GM23248 (cell line): ENCODE measurements at regions not wholly inside any gene's neighbourhood (a gene's known extent, or its start where the extent isn't known, plus 50 kb on each side); places are given as distances from the start of the nearest gene placed in this dataset.

Experiments used
- DNase-seq: peaks from one replicate; pipeline ENCODE4 v3.0.0-alpha.2; 2015
- H2AFZ ChIP-seq: fragments of 200-600 bp; sonication (generic); 2 replicates; pipeline ENCODE4 v1.6.1; 2016; ENCODE audit warnings: antibody characterized with exemption
- H3F3A ChIP-seq: fragments of 200-600 bp; sonication (generic); 2 replicates; pipeline ENCODE4 v1.6.1; 2016; ENCODE audit warnings: mild to moderate bottlenecking, antibody characterized with exemption, mixed run types; ENCODE audit not compliant: insufficient read depth
- H3K27ac ChIP-seq: fragments of 200-600 bp; sonication (generic); 2 replicates; pipeline ENCODE4 v1.5.1; 2016; ENCODE audit warnings: mild to moderate bottlenecking
- H3K27me3 ChIP-seq: fragments of 200-600 bp; sonication (generic); replicated peaks from 2 replicates; pipeline ENCODE4 v1.6.1; 2016; ENCODE audit warnings: mild to moderate bottlenecking; ENCODE audit not compliant: insufficient read depth
- H3K36me3 ChIP-seq: fragments of 200-600 bp; sonication (generic); 2 replicates; pipeline ENCODE4 v1.6.1; 2016; ENCODE audit warnings: low read depth, mild to moderate bottlenecking
- H3K4me1 ChIP-seq: fragments of 200-600 bp; sonication (generic); 2 replicates; pipeline ENCODE4 v1.6.1; 2016; ENCODE audit warnings: mild to moderate bottlenecking; ENCODE audit not compliant: insufficient read depth
- H3K4me2 ChIP-seq: fragments of 200-600 bp; sonication (generic); one replicate; pipeline ENCODE4 v1.6.1; 2016; ENCODE audit warnings: mild to moderate bottlenecking; ENCODE audit not compliant: unreplicated experiment
- H3K4me3 ChIP-seq: fragments of 200-600 bp; sonication (generic); 2 replicates; pipeline ENCODE4 v1.5.1; 2016; ENCODE audit warnings: mild to moderate bottlenecking
- H3K79me2 ChIP-seq: fragments of 200-600 bp; sonication (generic); 2 replicates; pipeline ENCODE4 v1.6.1; 2016; ENCODE audit warnings: mild to moderate bottlenecking; ENCODE audit not compliant: insufficient read depth
- H3K9ac ChIP-seq: fragments of 200-600 bp; sonication (generic); 2 replicates; pipeline ENCODE4 v1.6.1; 2016; ENCODE audit warnings: mild to moderate bottlenecking
- H3K9me2 ChIP-seq: fragments of 200-600 bp; sonication (generic); 2 replicates; pipeline ENCODE4 v1.6.1; 2016; ENCODE audit warnings: mixed run types, mild to moderate bottlenecking, moderate library complexity; ENCODE audit not compliant: insufficient read depth
- H3K9me3 ChIP-seq: fragments of 200-600 bp; sonication (generic); one replicate; pipeline ENCODE4 v1.6.1; 2017; ENCODE audit warnings: low read depth
- H4K20me1 ChIP-seq: fragments of 200-600 bp; sonication (generic); 2 replicates; pipeline ENCODE4 v1.6.0; 2016; ENCODE audit not compliant: insufficient read depth
- EZH2 ChIP-seq: fragments of 200-600 bp; sonication (generic); IDR thresholded peaks from 2 replicates; pipeline ENCODE4 v1.6.1; 2018; ENCODE audit warnings: antibody characterized with exemption, mild to moderate bottlenecking; ENCODE audit not compliant: insufficient read depth, poor library complexity, severe bottlenecking
- EZH2phosphoT487 ChIP-seq: fragments of 200-600 bp; sonication (generic); IDR thresholded peaks from 2 replicates; pipeline ENCODE4 v1.6.1; 2018; ENCODE audit warnings: antibody characterized with exemption, moderate library complexity, mild to moderate bottlenecking, low read depth; ENCODE audit not compliant: insufficient read depth
- WGBS, 2 experiments: methylation state at CpG; one replicate each; pipeline ENCODE4 v1.1.6; 2015 to 2017; ENCODE audit warnings: low lambda C conversion rate in 2 of 2, low coverage in 1 of 2; ENCODE audit errors: missing lambda C conversion rate in 2 of 2; 5-methylcytosine and 5-hydroxymethylcytosine counted together
- in situ Hi-C: fragments of 300-500 bp; cut with MboI; formaldehyde crosslinking; loops from 2 replicates; pipeline ENCODE4 v1.15.0; 2020

DNA sequence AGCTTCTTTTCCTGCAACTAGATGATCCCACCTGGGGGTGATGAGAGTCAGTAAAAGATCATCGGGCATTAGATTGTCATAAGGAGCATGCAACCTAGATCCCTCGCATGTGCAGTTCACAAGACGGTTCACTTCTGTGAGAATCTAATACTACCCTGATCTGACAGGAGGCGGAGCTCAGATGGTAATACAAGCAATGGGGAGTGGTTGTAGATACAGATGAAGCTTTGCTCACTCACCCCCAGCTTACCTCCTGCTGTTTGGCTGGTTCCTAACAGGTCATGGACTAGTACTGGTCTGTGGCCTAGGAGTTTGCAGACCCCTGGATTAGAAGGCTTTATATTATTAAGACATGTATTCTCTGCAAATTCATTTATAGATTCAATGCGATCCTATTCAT is 181.6 kb upstream of the MGMT start:
- Histone ChIP-seq H3K79me2 (no peaks in the 10 kb centered on the region), H3K36me3 (no peaks in the 10 kb centered on the region)
- 39 to 41% methylated on average over 5 of the region's 5 CpGs for WGBS, 2 experiments

DNA sequence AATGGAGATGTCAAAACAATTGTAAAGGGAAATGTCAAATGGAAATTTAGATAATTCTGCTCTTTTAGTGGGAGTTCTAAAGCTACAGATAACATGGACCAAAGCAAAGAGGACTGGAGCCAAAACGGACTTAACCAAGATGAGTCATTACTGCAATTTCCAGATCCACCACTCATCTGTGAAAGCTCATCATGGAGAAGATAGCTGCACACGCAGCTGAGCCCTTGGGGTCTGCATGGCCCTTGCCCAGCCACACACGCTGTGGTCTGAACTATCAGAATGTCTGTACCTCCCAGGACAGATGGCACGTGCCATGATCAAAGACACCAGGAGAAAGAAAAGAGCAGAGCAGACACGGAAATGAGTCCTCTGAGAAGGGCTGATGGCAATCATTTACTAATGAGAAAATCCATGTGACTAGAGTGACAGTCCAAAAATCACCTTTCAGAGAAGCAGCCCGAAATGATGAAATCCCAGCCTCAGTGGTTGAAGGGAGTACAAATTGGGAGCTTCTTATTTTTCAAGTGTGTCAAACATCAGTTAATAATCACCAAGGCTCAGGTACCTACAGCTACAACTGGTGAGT is 177.9 kb upstream of the MGMT start:
- no peak overlapping the region for H3K4me2 ChIP-seq
- no peaks in the 10 kb centered on the region for H3K4me1 ChIP-seq
- H2AFZ ChIP-seq = no peak overlapping the region
- H3K4me3 ChIP-seq = no peak overlapping the region
- no peaks in the 10 kb centered on the region for H3K9me3 ChIP-seq
- no peaks in the 10 kb centered on the region for H4K20me1 ChIP-seq
- H3K27ac ChIP-seq = no peak overlapping the region
- no peak overlapping the region for H3K9ac ChIP-seq
- no peaks in the 10 kb centered on the region for H3K9me2 ChIP-seq
- no peaks in the 10 kb centered on the region for H3K36me3 ChIP-seq
- H3K79me2 ChIP-seq = no peaks in the 10 kb centered on the region
- in situ Hi-C loops = no loop called here
- WGBS, 2 experiments = 8 to 11% methylated on average over 6 of the region's 6 CpGs
- H3F3A ChIP-seq = no peaks in the 10 kb centered on the region
- no peak for DNase-seq
- H3K27me3 ChIP-seq = no peaks in the 10 kb centered on the region
- TF ChIP-seq EZH2phosphoT487 (no peak), EZH2 (no peak)

More for the DNA sequence above, 181.6 kb upstream of the MGMT start:
- Histone ChIP-seq H3K9ac (no peak overlapping the region), H3K9me3 (no peaks in the 10 kb centered on the region), H3K27me3 (no peaks in the 10 kb centered on the region), H3K4me1 (no peaks in the 10 kb centered on the region), H3F3A (no peaks in the 10 kb centered on the region), H2AFZ (no peak overlapping the region), H4K20me1 (no peaks in the 10 kb centered on the region), H3K4me2 (no peak overlapping the region), H3K27ac (no peak overlapping the region), H3K4me3 (no peak overlapping the region), H3K9me2 (no peaks in the 10 kb centered on the region)
- in situ Hi-C loops = no loop called here
- no peak for DNase-seq
- TF ChIP-seq EZH2phosphoT487 (no peak), EZH2 (no peak)

DNA sequence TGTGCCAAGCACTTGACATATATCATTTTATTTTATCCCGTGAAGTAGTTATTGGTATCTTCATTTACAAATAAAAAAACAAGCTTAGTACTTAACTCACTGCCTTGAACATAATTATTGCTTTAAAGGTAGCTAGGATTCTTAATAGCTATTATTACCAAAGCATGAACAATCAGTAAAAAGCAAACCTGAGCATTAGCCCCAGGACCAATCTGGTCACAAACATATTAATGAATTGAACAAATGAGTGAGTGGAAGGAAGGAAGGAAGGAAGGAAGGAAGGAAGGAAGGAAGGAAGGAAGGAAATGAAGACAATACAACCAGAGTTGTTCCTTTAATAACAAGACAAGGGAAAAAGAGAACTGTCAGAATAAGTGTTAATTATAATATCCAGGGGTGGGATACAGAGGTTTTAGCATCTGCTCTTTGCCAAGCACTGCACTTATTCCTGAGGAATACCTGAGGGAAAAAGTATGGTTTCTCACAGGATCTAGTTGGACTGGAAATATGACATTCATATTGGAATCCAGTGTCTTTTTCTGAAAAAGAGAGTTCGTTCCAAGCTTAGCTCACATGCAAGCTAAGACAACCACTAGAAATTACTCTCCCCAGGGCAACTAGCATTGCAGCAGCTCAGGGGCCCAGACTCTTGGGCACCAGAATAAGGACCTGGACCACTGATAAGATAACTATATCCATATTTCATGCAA is 172.9 kb upstream of the MGMT start:
- Histone ChIP-seq H3K27me3 (no peaks in the 10 kb centered on the region), H3K4me1 (no peaks in the 10 kb centered on the region), H3F3A (no peaks in the 10 kb centered on the region), H3K4me3 (no peak overlapping the region), H3K9ac (no peak overlapping the region), H3K4me2 (no peak overlapping the region), H3K9me2 (no peaks in the 10 kb centered on the region), H3K36me3 (no peaks in the 10 kb centered on the region), H2AFZ (no peak overlapping the region), H3K27ac (no peak overlapping the region), H3K79me2 (no peaks in the 10 kb centered on the region), H4K20me1 (no peaks in the 10 kb centered on the region), H3K9me3 (no peaks in the 10 kb centered on the region)
- in situ Hi-C loops = no loop called here
- WGBS, 2 experiments = 23 to 24% methylated on average over 2 of the region's 2 CpGs
- TF ChIP-seq EZH2 = no peak
- no peak for TF ChIP-seq EZH2phosphoT487
- DNase-seq = no peak

DNA sequence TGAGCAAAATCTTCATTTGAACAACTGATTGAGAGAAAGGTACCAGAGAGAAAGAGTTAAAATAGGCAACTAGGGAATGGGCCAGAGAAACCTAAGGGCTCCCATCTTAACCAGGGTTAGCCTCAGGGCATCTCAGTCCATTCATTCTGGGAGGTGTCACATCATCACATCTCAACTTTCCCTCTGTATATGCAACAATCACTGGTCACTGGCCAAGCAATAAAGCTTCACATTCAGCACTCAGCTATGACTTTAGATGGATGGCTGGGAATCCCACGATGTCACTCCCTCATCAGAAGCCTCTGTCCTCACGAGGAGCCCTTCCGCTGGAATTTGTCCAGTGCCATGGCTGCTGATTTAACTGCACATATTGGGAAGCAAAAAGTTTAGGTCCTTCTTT is 172.1 kb upstream of the MGMT start:
- Histone ChIP-seq H3K79me2 (no peaks in the 10 kb centered on the region), H3K9me3 (no peaks in the 10 kb centered on the region), H3K4me1 (no peaks in the 10 kb centered on the region), H3K27ac (no peak overlapping the region), H3K9ac (no peak overlapping the region), H3K4me3 (no peak overlapping the region), H3K27me3 (no peaks in the 10 kb centered on the region), H3F3A (no peaks in the 10 kb centered on the region), H4K20me1 (no peaks in the 10 kb centered on the region), H3K4me2 (no peak overlapping the region), H3K36me3 (no peaks in the 10 kb centered on the region), H2AFZ (no peak overlapping the region), H3K9me2 (no peaks in the 10 kb centered on the region)
- DNase-seq = no peak
- no peak for TF ChIP-seq EZH2phosphoT487
- no peak for TF ChIP-seq EZH2
- in situ Hi-C loops = no loop called here
- 29 to 30% methylated on average over 3 of the region's 3 CpGs for WGBS, 2 experiments
